Osteocyte (in vitro differentiated cells): ENCODE measurements at regions not wholly inside any gene's neighbourhood (a gene's known extent, or its start where the extent isn't known, plus 50 kb on each side); places are given as distances from the start of the nearest gene placed in this dataset.
"Not testable (repeated sequence)": the region's sequence is repeated elsewhere in the genome, so short reads cannot be mapped to it uniquely, and the experiment has no call there.

ENCODE experiments used
- DNase-seq: peaks from one replicate; pipeline ENCODE4 v3.0.0; 2021; ENCODE audit warnings: mixed read lengths; ENCODE audit not compliant: unreplicated experiment; ENCODE audit errors: extremely low spot score
- H3K27ac Mint-ChIP-seq: one replicate; pipeline ENCODE4 v1.8.0; 2021; ENCODE audit warnings: mild to moderate bottlenecking, mixed read lengths; ENCODE audit not compliant: unreplicated experiment
- H3K27me3 Mint-ChIP-seq: one replicate; pipeline ENCODE4 v1.8.0; 2021; ENCODE audit warnings: mixed read lengths; ENCODE audit not compliant: unreplicated experiment
- H3K36me3 Mint-ChIP-seq: one replicate; pipeline ENCODE4 v1.8.0; 2021; ENCODE audit warnings: mixed read lengths; ENCODE audit not compliant: unreplicated experiment
- H3K4me1 Mint-ChIP-seq: one replicate; pipeline ENCODE4 v1.8.0; 2021; ENCODE audit warnings: mixed read lengths; ENCODE audit not compliant: unreplicated experiment
- H3K4me3 Mint-ChIP-seq: one replicate; pipeline ENCODE4 v1.8.0; 2021; ENCODE audit warnings: mild to moderate bottlenecking, moderate library complexity, mixed read lengths; ENCODE audit not compliant: unreplicated experiment
- H3K9me3 Mint-ChIP-seq: one replicate; pipeline ENCODE4 v1.8.0; 2021; ENCODE audit warnings: mixed read lengths; ENCODE audit not compliant: unreplicated experiment
- CTCF ChIP-seq: fragments of 200-600 bp; sonication (generic); IDR thresholded peaks from 2 replicates; pipeline ENCODE4 v1.5.0; 2021; ENCODE audit warnings: antibody characterized with exemption, mild to moderate bottlenecking, moderate library complexity

- Mint-ChIP-seq H3K4me1 (no peaks in the 10 kb centered on the region), H3K27me3 (no peaks in the 10 kb centered on the region), H3K9me3 (no peaks in the 10 kb centered on the region), H3K4me3 (no peak overlapping the region), H3K36me3 (no peaks in the 10 kb centered on the region), H3K27ac (no peak overlapping the region)
- DNase-seq: no peak
- TF ChIP-seq CTCF: no peak
Measured at GRCh38 chr2:13819896-13820295, 812.6 kb upstream of the LRATD1 start.

GRCh38 chr2:13821255-13821880 lies 811.1 kb upstream of the LRATD1 start:
- no peak overlapping the region for H3K27ac Mint-ChIP-seq
- no peaks in the 10 kb centered on the region for H3K36me3 Mint-ChIP-seq
- H3K4me3 Mint-ChIP-seq: no peak overlapping the region
- no peak for TF ChIP-seq CTCF
- H3K4me1 Mint-ChIP-seq: no peaks in the 10 kb centered on the region
- DNase-seq: no peak
- H3K9me3 Mint-ChIP-seq: no peaks in the 10 kb centered on the region
- H3K27me3 Mint-ChIP-seq: no peaks in the 10 kb centered on the region

- no peaks in the 10 kb centered on the region for H3K27me3 Mint-ChIP-seq
- no peaks in the 10 kb centered on the region for H3K4me1 Mint-ChIP-seq
- DNase-seq: no peak
- no peak overlapping the region for H3K4me3 Mint-ChIP-seq
- TF ChIP-seq CTCF: no peak
- no peak overlapping the region for H3K27ac Mint-ChIP-seq
- H3K9me3 Mint-ChIP-seq: no peaks in the 10 kb centered on the region
- no peaks in the 10 kb centered on the region for H3K36me3 Mint-ChIP-seq
Measured at GRCh38 chr2:13822365-13822764, 810.2 kb upstream of the LRATD1 start.

- H3K9me3 Mint-ChIP-seq: peaks cover 4% of the 10 kb centered on the region
- H3K36me3 Mint-ChIP-seq: no peaks in the 10 kb centered on the region
- no peak overlapping the region for H3K27ac Mint-ChIP-seq
- H3K4me3 Mint-ChIP-seq: no peak overlapping the region
- TF ChIP-seq CTCF: no peak
- no peaks in the 10 kb centered on the region for H3K27me3 Mint-ChIP-seq
- no peaks in the 10 kb centered on the region for H3K4me1 Mint-ChIP-seq
- DNase-seq: no peak
Measured at GRCh38 chr2:13826314-13826853, 806.1 kb upstream of the LRATD1 start.

GRCh38 chr2:13858626-13859025 lies 773.9 kb upstream of the LRATD1 start:
- no peak for DNase-seq
- H3K4me1 Mint-ChIP-seq: no peaks in the 10 kb centered on the region
- no peak for TF ChIP-seq CTCF
- no peak overlapping the region for H3K4me3 Mint-ChIP-seq
- H3K9me3 Mint-ChIP-seq: peaks cover 4% of the 10 kb centered on the region
- no peaks in the 10 kb centered on the region for H3K36me3 Mint-ChIP-seq
- no peaks in the 10 kb centered on the region for H3K27me3 Mint-ChIP-seq
- H3K27ac Mint-ChIP-seq: no peak overlapping the region

GRCh38 chr2:13868275-13868674 lies 764.2 kb upstream of the LRATD1 start:
- not testable (repeated sequence) for H3K9me3 Mint-ChIP-seq, DNase-seq, H3K4me3 Mint-ChIP-seq, H3K27ac Mint-ChIP-seq, H3K4me1 Mint-ChIP-seq, H3K36me3 Mint-ChIP-seq, H3K27me3 Mint-ChIP-seq
